PC-9 (cell line): ENCODE measurements at regions not wholly inside any gene's neighbourhood (a gene's known extent, or its start where the extent isn't known, plus 50 kb on each side); places are given as distances from the start of the nearest gene placed in this dataset.

Experiments
- BruUV-seq: library from RNA; stranded (reverse); fragments of 400-500 nt; replicated peaks from 2 replicates; lab custom pipeline; 2021; lab: Mats Ljungman, UMichigan
- CTCF ChIA-PET: fragments of 300-600 bp; sonication (Branson Sonifier 250); formaldehyde crosslinking; loops from one replicate; lab custom pipeline; 2022; ENCODE audit warnings: antibody characterized with exemption; lab: Charles Lee
- POLR2A ChIA-PET: fragments of 300-600 bp; sonication (Branson Sonifier 250); formaldehyde crosslinking; loops from one replicate; lab custom pipeline; 2022; ENCODE audit warnings: antibody characterized with exemption; ENCODE audit not compliant: unreplicated experiment; lab: Charles Lee
- DNase-seq, 2 experiments: peaks; one replicate each; pipeline versions ENCODE4 v3.0.0 to v3.0.0-alpha.2; 2015 to 2022; ENCODE audit warnings: mixed read lengths in 1 of 2
- H2AFZ ChIP-seq: fragments of 200-600 bp; sonication (generic); 2 replicates; pipeline ENCODE4 v1.8.1; 2017; ENCODE audit warnings: antibody characterized with exemption
- H3F3A ChIP-seq: fragments of 200-600 bp; sonication (generic); 2 replicates; pipeline ENCODE4 v1.8.1; 2017; ENCODE audit warnings: antibody characterized with exemption, mild to moderate bottlenecking, low read depth; ENCODE audit not compliant: insufficient read depth
- H3K27ac ChIP-seq: fragments of 200-600 bp; sonication (generic); 2 replicates; pipeline ENCODE4 v1.6.1; 2016; ENCODE audit warnings: mixed run types
- H3K27me3 ChIP-seq: fragments of 200-600 bp; sonication (generic); 2 replicates; pipeline ENCODE4 v1.6.1; 2016; ENCODE audit warnings: low read depth, mixed run types; ENCODE audit not compliant: insufficient read depth
- H3K36me3 ChIP-seq: fragments of 200-600 bp; sonication (generic); 2 replicates; pipeline ENCODE4 v1.6.1; 2016; ENCODE audit warnings: low read depth, mixed run types
- H3K4me1 ChIP-seq: fragments of 200-600 bp; sonication (generic); replicated peaks from 2 replicates; pipeline ENCODE4 v1.6.1; 2016; ENCODE audit warnings: mixed run types; ENCODE audit not compliant: insufficient read depth
- H3K4me2 ChIP-seq: fragments of 200-600 bp; sonication (generic); 2 replicates; pipeline ENCODE4 v1.6.1; 2017; ENCODE audit warnings: mixed run types
- H3K4me3 ChIP-seq: fragments of 200-600 bp; sonication (generic); 2 replicates; pipeline ENCODE4 v1.6.1; 2016; ENCODE audit warnings: mixed run types
- H3K79me2 ChIP-seq: fragments of 200-600 bp; sonication (generic); 2 replicates; pipeline ENCODE4 v1.6.1; 2017; ENCODE audit warnings: low read depth, mixed run types
- H3K9me2 ChIP-seq: fragments of 200-600 bp; sonication (generic); 2 replicates; pipeline ENCODE4 v1.8.1; 2017; ENCODE audit warnings: mild to moderate bottlenecking; ENCODE audit not compliant: insufficient read depth
- H3K9me3 ChIP-seq: fragments of 200-600 bp; sonication (generic); 2 replicates; pipeline ENCODE4 v1.8.1; 2016; ENCODE audit warnings: low read depth; ENCODE audit not compliant: insufficient read depth
- H4K20me1 ChIP-seq: fragments of 200-600 bp; sonication (generic); 2 replicates; pipeline ENCODE4 v1.8.1; 2017; ENCODE audit not compliant: insufficient read depth
- CTCF ChIP-seq: fragments of 200-600 bp; sonication (generic); conservative IDR thresholded peaks from 2 replicates; pipeline ENCODE4 v1.6.1; 2017; ENCODE audit warnings: mixed run types, antibody characterized with exemption, mild to moderate bottlenecking, moderate library complexity
- EZH2 ChIP-seq: fragments of 200-600 bp; sonication (generic); IDR thresholded peaks from 2 replicates; pipeline ENCODE4 v1.8.0; 2017; ENCODE audit warnings: antibody characterized with exemption, low read depth
- intact Hi-C: fragments of 100-400 bp; cut with micrococcal nuclease; formaldehyde crosslinking; loops from one replicate; pipeline ENCODE4 v1.10.0; 2022; ENCODE audit not compliant: unreplicated experiment

GRCh38 chr12:105698075-105698474 lies 367.6 kb downstream of the C12orf75 start:
- H3K4me3 ChIP-seq = no peak overlapping the region
- TF ChIP-seq EZH2 (no peak), CTCF (no peak)

GRCh38 chr12:105699209-105699608 lies 368.7 kb downstream of the C12orf75 start:
- Histone ChIP-seq H3K79me2 (no peaks in the 10 kb centered on the region), H2AFZ (no peak overlapping the region), H3K4me1 (no peaks in the 10 kb centered on the region), H3K4me3 (no peak overlapping the region), H3K27ac (no peak overlapping the region), H3F3A (no peaks in the 10 kb centered on the region), H3K9me2 (no peaks in the 10 kb centered on the region), H3K9me3 (0 out of 2 replicates have a peak, but pooled peaks cover 5% of the 10 kb centered on the region), H4K20me1 (no peaks in the 10 kb centered on the region), H3K27me3 (no peaks in the 10 kb centered on the region), H3K36me3 (no peaks in the 10 kb centered on the region), H3K4me2 (no peak overlapping the region)
- intact Hi-C loops = no loop called here
- ChIA-PET POLR2A (no interaction called here), CTCF (no interaction called here)
- BruUV-seq = no TSS peak
- TF ChIP-seq EZH2 (no peak), CTCF (no peak)
- DNase-seq = no peak

More at GRCh38 chr12:105698075-105698474, 367.6 kb downstream of the C12orf75 start:
- Histone ChIP-seq H3K79me2 (no peaks in the 10 kb centered on the region), H3K4me1 (no peaks in the 10 kb centered on the region), H3F3A (no peaks in the 10 kb centered on the region), H3K36me3 (no peaks in the 10 kb centered on the region), H4K20me1 (no peaks in the 10 kb centered on the region), H3K27ac (no peak overlapping the region), H3K9me2 (no peaks in the 10 kb centered on the region), H3K27me3 (no peaks in the 10 kb centered on the region), H2AFZ (no peak overlapping the region), H3K4me2 (no peak overlapping the region), H3K9me3 (0 out of 2 replicates have a peak, but pooled peaks cover 5% of the 10 kb centered on the region)
- no peak for DNase-seq
- intact Hi-C loops = no loop called here
- BruUV-seq = no TSS peak
- POLR2A ChIA-PET = no interaction called here
- CTCF ChIA-PET = no interaction called here

- Histone ChIP-seq H3F3A (no peaks in the 10 kb centered on the region), H3K4me1 (peaks cover 17% of the 10 kb centered on the region), H3K9me2 (no peaks in the 10 kb centered on the region), H3K4me2 (no peak overlapping the region), H3K27me3 (no peaks in the 10 kb centered on the region), H2AFZ (no peak overlapping the region), H3K4me3 (no peak overlapping the region), H4K20me1 (no peaks in the 10 kb centered on the region), H3K79me2 (no peaks in the 10 kb centered on the region), H3K27ac (no peak overlapping the region), H3K36me3 (no peaks in the 10 kb centered on the region), H3K9me3 (0 out of 2 replicates have a peak, but pooled peaks cover 3% of the 10 kb centered on the region)
- ChIA-PET CTCF (interaction anchor here (0.7 to 1.2 kb wide), 2 partner anchors 156 to 249 kb away, joined by 3 to 5 read pairs; no protein-coding TSS in a partner anchor), POLR2A (no interaction called here)
- intact Hi-C loops = loop anchor here (5.0 kb wide), 2 partner anchors 282 to 433 kb away; partner anchors contain the start of gene NUAK1
- BruUV-seq = no TSS peak
- TF ChIP-seq CTCF (no peak), EZH2 (no peak)
- no peak for DNase-seq
Observed at GRCh38 chr12:105704787-105705186, 374.3 kb downstream of the C12orf75 start.
